NCI-H146 (cell line): ENCODE measurements at regions not wholly inside any gene's neighbourhood (a gene's known extent, or its start where the extent isn't known, plus 50 kb on each side); places are given as distances from the start of the nearest gene placed in this dataset.
"Not testable (repeated sequence)": the region's sequence is repeated elsewhere in the genome, so short reads cannot be mapped to it uniquely, and the experiment has no call there.

Source experiments
- DNase-seq: peaks from one replicate; lab custom pipeline; 2025; lab: John Stamatoyannopoulos, UW

DNA sequence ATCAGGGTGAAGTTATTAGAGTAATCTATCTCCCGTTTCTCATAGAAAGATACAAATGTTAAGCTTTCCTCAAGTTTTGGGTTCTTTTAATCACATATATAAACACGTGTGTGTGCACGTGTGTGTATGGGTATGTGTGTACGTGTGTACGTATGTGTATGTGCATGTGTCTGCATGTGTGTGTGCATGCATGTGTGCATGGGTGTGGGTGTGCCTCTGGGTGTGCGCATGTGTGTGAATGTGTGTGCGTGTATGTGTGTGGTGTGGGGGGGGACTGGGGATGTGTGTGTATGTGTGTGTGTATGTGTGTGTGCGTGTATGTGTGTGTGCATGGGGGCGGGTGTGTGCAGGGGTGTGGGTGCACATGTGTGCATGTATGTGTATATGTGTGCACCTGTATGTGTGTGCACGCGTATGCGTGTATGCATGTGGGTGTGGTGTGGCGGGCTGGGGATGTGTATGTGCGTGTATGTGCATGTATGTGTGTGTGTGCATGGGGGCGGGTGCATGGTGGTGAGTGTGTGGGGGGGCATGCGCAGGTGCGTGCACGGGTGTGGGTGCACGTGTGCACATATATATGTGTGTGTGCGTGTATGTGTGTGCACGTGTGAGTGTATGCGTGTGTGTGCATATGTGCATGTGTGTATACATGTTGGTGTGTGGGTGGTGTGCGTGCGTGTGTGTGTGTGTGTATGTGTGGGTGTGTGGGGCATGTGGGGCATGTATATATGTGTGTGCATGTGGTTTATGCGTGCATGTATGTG is 304.0 kb downstream of the MBD2 start:
- no peak for DNase-seq

DNA sequence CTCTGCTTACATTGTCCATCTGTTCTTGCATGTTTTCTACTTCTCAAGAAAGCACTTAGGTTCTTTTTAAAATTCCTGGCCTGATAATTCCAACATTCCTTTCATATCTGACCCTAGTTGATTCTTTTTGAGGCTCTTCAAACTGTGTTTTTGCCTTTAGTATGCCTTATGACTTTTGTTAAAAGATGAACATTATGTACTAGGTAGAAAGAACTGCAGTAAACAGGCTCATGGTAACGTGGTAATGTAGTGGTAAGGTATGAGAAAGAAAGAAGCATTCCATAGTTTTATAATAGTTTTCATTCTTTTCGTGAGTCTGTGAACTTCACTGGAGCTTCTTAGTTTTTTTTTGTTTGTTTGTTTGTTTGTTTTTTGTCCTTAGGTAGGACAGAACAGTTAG is 306.4 kb downstream of the MBD2 start:
- no peak for DNase-seq

DNA sequence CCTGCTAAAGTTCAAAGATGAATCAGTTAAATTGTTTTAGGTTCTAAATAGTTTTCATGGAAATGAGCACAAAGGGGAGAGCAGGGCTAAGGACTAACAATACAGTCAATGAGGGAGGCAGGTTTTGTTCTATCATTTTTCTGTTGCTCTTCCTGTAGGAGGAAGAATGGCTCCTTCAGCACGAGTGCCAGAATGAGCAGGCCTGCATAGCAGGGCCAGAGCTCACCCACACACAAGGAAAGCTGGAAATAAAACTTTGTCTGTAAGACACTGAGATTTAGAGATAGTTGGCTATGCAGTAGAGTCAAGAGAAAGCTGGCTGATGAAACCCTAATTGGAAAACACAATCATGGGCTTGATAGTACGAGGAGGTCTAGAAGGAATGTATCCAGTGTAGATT is 313.3 kb downstream of the MBD2 start:
- DNase-seq, result no peak

DNA sequence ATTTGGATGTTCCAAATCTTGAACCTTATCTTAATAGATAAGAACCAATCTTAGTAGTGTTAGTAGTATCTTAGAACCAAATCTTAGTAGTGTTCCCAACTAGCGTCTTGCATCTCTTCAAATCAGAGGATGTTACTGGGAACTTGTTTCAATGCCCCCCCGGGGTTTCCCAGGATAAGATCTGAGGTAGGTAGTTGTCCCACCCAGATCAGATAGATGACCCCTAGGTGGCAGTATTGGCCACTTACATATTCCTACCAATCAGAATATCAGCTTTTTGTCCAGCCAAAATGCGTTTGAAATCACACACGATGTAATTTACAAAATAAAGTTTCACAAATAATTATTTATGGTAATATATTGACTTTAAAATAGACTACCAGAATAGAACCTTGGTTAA is 314.8 kb downstream of the MBD2 start:
- DNase-seq, result peak; percentile 45

DNA sequence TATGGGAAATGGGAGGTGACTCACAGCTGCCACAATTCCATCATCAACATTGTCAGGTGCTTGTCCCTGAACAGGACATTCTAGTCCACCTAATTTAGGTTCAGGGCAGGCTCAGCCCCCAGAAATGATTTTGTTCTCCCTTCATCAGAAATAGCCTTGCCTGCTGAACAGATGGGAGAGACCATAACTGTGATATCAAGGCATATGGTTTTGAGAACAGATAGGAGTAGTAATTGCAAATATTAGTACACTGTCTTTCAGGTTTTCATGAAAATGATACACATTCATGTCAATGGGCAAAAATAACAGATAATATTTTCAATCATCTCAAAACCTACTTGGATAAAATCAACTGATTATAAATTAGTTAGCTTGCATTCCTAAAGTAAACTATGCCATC is 316.5 kb downstream of the MBD2 start:
- DNase-seq, result no peak

DNA sequence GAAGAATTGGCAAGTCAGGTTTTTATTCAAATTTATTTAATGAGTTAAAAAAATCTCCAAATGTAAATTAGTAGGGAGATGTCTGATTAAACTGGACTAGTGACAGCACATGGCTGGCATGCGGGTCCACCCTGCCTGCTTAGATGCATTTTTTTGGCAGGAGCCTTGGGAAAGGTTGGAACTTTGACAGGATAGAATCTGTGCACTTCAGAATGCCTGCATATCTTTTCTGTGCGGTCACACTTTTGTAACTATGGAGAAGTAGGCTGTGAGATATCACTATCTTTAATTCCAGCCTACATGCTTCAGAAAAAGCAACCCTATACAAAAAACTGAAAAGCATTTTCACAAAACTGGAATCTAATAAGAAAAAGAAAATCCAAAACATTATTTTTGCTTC is 317.8 kb downstream of the MBD2 start:
- no peak for DNase-seq

DNA sequence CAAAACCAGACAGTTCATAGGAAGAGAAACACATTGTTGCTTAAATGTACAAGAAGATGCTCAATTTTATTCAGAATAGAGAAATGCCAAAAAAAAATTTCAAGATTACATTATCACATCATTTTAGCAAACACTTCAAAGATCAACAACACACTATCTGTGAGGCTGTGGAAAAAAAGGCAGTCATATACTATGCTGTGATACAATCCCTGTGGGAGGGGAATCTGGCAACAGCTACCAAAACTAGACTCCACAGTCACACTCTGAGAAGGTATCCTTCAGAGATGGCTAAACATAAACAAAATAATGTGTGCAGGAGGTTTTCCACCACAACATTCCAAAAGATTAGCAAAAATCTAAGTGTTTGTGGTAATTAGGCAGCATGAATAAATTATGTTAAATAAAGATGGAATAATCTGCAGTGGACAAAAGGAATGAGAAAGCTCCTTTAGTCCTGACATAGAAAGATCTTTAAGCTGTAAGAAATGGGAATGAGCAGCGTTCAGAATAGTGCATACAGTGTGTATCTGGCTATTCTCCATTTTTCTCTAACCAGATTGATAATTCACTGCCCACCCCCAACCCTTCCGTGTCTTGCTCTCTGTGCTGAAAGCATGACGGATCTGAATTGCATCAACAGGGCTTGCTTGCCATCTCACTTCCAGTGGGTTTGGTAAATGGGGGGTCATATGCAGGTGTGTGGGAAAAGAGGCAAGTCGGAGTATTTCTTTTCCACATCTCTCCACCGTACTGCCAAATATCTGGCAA is 329.6 kb downstream of the MBD2 start:
- DNase-seq, result no peak

DNA sequence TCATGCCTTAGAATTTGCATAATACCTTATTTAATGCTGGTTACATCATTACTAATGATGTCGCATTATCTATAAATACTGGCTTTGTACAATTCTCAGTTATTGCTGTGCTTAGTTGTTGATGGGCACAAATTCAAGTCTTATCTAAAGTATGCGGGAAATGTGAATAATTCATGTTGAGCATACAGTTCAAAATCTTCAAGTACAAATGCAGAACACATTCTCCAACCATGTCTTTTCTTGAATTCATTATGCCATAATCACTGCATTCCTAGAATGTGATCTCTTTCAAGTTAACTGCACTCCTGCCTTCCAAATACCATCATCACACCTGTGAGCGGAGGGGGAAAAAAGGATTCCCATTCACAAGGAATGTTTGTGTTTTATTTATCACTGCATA is 337.0 kb downstream of the MBD2 start:
- DNase-seq, result no peak

DNA sequence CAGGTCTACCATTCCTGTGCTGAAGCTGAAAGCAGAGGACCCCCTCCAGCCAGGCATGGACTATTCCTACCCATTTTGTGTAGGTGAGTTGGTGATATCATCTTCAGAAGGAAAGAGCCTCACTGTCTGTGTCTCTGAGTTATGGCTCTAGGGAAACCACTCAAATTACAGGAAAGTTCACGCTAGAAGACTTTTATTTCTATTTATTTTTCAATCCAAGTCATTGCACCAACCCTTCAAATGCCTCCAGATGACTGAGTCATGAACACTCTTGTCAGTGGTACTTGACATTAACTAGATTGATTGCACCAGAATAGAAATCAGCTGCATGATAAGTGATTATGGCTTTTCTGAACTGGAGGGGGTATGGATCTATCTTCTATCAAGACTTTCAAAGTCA is 338.4 kb downstream of the MBD2 start:
- no peak for DNase-seq

DNA sequence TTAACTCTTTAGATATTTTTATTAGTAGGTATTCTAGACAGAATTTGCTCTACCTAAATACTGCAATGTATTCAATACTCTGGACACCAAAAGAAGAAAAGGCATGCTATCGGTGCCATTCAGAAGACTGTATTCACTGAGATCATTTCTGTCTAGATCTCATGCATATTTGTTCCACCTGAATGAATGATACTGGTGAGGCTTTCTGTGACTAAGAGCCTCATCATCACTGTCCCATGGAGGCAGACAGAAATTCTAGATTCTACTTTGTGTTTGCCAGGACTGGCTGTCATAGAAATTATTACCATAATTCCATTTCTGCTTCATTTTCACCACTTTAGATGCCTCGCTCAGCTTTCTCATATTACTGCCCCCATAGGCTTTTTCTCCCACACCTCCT is 340.7 kb downstream of the MBD2 start:
- DNase-seq, result no peak

DNA sequence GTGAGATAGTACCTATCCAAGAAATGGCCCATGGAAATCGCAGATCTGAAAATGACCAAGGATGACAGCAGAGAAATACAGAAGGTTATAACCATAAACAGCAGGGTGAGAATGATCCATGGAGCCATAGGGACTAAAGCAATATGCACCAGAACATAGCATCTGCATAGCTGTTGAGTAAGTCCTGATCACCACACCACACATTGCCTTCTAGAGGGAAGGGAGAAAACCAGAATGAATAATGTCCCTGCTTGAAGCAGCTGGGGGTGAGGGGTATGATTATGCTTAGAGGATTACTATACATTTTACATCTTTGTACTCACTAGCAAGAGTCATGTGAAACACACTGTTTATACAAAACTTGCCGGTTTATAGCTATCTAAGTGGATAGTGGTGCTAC is 350.4 kb downstream of the MBD2 start:
- no peak for DNase-seq

DNA sequence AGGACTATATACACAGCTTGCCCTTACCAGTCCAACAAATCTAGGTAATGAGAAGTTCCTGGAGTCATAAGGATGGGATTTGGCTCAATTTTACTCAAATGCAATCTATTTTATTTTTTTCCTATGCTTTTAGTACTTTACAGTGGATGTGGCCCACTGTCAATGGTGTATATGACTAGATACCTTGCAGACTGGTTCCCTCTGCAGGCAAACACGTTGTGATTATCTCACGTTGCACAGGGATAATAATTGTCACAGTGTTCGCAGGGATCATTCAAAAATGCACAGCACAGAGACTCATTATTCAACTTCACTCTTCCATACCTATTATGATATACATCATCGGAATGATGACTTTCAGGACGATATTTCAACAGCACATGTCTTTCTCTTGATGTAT is 359.7 kb downstream of the MBD2 start:
- no peak for DNase-seq

DNA sequence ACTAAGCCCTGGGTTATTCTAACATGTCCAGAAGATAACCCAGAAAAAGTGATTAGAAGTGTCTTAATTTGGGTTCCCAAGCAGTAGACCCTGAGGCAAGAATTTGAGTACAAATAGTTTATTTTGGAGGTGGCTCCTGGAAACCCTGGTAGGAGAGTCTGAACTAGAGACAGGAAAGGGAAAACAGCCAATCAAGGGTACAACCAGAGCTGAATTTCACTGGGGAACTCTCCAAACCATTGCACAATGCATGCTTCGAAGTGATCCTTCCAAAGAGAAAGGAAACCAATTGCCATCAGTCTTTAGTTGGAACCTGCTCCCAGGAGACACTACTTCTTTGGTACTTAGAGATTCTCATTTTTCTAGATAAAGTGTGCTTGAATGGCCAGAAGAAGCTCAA is 361.5 kb downstream of the MBD2 start:
- DNase-seq, result no peak

DNA sequence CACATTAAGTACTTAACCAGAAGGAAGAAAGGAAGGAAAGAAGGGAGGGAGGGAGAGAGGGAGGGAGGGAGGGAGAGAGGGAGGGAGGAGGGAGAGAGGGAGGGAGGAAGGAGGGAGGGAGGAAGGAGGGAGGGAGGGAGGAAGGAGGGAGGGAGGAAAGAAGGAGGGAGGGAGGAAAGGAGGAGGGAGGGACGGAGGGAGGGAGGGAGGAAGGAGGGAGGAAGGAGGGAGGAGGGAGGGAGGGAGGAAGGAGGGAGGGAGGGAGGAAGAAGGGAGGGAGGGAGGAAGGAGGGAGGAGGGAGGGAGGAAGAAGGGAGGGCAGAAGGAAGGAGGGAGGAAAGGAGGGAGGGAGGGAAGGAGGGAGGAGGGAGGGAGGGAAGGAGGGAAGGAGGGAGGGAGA is 363.3 kb downstream of the MBD2 start:
- DNase-seq, result no peak

DNA sequence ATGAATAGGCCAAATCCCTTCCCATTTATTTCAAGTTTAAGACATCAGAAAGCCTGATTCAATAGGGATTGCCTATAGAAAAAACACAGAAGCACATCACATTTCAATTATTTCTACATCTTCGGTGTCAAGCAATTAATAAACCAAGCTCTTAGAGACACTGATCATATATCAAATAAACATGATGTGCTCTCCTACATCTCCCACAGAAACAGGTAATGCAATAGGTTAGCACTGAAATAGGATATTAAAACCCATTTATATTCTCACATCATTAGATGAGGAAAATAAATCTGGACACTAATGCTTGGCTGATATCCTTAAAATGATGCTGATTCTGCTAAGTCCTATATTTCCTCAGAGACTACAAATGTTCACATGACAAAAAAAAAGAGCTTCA is 364.7 kb downstream of the MBD2 start:
- DNase-seq, result no peak

DNA sequence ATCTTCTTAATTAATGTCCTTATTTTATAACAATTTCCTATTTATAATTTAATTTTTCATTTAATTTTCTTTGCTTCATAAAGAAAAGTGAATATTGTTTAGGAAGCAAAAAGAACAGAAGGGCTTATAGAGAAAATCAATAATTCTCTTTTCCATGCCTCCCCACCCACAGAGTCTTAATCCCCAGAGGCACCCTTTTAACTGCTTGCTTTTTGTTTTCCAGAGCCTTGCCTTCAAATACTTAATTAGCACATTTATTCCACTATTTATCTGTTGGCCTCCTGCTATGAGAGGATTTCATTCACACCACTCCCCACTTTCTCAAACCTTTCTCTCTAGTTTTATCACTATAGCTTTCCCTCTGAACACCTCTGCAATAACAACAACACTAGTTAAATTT is 373.6 kb downstream of the MBD2 start:
- DNase-seq, result peak; percentile 26

DNA sequence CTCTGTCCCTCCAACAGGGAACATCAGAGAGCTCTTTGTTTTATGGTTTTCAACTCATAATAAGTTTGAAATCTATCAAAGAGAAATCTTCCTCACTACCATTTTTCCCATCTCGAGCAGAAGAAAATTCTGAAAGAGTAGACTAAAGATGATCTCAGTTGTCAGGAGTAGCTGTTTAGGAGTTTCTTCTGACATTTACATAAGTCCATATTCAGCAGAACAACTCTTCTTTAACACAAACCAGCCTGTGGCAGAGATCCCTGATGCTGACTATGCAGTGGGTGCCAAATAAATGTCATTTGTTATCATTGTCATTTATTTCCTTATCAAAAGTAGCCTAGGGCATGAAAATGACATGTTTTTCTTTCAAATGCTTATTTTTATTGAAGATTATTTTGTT is 380.7 kb downstream of the MBD2 start:
- no peak for DNase-seq

DNA sequence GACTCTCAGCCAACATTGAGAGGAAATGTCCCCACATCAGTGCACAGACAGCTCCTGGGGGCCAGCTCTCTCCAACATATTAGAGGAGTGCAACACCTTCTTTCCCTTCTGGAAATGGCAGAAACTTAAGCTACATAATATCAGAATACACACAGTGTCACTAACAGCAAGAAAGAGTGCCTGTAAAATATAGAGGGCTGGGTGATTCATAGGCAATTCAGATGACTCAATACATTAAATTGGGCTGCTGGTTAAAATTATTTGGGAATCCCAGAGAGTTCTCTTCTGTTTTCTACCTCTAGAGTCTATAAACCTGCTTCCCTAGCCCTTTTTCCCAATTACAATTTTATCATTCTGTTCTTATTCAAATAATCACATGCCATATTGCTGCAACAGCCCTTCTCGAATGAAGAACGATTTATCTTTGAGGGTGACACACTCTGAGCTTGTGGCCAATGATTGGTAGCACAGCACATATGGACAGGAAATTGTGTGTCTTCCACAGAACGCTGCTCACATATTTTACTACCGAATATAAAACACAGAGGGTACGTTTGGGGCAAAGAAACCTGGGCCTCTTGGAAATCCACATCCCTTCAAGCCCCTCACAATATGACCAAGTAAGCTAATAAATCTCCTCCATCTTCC is 381.2 kb downstream of the MBD2 start:
- no peak for DNase-seq

DNA sequence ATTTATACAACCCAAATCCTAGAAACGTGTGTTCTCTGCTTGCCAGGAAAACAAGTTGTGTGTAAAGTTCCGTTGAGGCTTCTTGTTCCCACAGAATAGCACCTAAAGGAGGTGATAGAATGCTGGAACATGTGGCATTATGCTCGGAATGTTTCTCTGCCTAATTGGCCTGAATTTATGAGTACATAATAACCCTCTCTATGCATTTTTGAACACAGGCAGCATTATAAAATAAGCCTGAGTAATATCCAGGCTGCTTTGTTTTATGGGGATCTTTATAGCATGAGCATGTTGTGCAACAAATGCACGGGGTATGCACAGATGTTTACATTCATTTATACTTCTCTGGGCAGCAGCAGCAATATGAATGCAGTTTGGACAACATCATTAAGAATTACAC is 385.7 kb downstream of the MBD2 start:
- DNase-seq, result no peak

DNA sequence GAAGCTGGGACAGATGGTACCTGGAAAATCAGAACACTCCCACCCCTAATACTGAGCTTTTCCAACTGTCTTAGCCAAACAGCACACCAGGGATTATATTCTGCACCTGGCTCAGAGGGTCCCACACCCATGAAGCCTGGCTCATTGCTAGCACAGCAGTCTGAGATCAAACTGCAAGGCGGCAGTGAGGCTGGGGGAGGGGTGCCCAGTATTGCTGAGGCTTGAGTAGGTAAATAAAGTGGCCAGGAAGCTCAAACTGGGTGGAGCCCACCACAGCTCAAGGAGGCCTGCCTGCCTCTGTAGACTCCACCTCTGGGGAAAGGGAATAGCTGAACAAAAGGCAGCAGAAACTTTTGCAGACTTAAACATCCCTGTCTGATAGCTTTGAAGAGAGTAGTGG is 403.3 kb downstream of the MBD2 start:
- DNase-seq, result not testable (repeated sequence)

DNA sequence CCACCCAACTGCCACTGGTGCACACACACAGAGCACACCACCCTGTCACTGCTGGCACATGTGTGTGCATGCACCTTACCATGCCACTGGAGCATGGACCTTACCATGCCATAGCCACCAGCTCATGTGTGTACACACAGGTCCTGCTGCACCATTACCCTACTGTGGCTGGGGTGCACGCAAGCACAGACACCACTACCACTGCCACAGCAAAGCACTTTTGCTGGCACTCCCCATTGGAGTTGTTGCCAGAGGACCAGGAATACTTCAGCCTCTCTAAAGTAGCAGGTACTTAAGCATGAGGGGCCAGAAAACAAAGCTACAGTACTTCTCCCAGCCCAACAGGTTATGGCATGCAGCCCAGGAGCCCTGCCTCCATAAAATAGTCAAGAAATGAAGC is 404.8 kb downstream of the MBD2 start:
- no peak for DNase-seq

DNA sequence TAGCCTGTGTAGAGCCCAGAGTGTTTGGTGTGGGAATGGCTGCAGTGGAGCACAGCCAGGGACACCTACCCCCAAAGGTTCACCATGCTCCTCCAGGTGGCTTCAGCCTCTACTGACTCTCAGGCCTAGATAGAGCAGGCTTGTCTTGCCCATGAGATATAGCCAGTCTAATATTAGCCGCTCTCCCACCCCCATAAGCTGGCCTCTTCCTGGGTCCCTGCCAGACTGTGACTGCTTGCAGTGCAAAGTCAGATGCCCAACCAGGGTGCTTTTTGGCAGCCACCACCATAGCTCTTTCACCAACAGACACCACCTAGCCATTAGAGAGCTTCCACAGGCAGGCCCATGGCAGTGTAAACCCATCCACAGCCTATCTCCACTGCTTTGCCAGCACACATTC is 405.3 kb downstream of the MBD2 start:
- no peak for DNase-seq
